ENCODE measurements at regions not wholly inside any gene's neighbourhood (a gene's known extent, or its start where the extent isn't known, plus 50 kb on each side); places are given as distances from the start of the nearest gene placed in this dataset.

DNA sequence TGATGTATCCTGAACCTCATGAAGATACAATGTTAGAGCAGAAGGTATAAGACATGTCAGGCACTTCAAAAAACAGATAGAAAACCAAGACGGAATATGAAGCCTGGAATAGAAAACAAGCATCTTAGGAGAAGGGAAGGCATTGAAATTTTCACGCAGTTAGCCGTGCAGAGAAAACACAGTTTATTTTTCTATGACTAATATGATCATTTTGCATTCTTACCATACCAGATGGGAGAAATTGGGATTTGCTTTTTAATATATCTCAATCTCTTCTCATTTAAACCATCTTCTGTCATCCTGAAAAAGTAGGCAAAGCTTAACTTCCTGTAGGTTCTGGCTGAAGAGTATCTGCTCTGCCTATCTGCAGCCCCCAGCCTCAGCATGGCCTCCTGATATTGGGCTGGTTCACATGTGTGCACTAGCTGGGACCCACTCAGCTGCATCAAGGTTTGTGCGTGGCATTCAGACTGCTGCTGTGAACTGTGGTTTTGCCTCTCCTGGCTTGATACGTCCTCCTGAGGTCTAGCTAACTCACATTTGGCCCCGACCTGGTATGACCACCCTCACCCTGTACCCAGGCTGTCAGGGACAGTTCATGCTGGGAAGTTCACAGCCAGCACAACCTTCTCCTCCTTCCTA lies 392.5 kb upstream of the SASH1 start:
- Histone ChIP-seq H3K27me3 (no peaks in the 10 kb centered on the region), H3K4me1 (peaks cover 0 to 9% (median 0%) of the 10 kb centered on the region in 9 donors), H3K27ac (peak overlapping the region in 1 of 10 donors; percentile 22), H3K9me3 (peaks cover 0 to 4% (median 0%) of the 10 kb centered on the region in 11 donors), H3K36me3 (no peaks in the 10 kb centered on the region), H3K4me3 (no peak overlapping the region)
- DNase-seq (no peak), ATAC-seq (peak in 1 of 8 donors; percentile 22)
- intact Hi-C loops (cut with DNase I), result no loop called here
- 77 to 86% methylated on average over 6 of the region's 6 CpGs for WGBS, 2 donors
- TF ChIP-seq, protein P1, sequence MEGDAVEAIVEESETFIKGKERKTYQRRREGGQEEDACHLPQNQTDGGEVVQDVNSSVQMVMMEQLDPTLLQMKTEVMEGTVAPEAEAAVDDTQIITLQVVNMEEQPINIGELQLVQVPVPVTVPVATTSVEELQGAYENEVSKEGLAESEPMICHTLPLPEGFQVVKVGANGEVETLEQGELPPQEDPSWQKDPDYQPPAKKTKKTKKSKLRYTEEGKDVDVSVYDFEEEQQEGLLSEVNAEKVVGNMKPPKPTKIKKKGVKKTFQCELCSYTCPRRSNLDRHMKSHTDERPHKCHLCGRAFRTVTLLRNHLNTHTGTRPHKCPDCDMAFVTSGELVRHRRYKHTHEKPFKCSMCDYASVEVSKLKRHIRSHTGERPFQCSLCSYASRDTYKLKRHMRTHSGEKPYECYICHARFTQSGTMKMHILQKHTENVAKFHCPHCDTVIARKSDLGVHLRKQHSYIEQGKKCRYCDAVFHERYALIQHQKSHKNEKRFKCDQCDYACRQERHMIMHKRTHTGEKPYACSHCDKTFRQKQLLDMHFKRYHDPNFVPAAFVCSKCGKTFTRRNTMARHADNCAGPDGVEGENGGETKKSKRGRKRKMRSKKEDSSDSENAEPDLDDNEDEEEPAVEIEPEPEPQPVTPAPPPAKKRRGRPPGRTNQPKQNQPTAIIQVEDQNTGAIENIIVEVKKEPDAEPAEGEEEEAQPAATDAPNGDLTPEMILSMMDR (IDR thresholded peaks at IDR 0.05), result no peak

DNA sequence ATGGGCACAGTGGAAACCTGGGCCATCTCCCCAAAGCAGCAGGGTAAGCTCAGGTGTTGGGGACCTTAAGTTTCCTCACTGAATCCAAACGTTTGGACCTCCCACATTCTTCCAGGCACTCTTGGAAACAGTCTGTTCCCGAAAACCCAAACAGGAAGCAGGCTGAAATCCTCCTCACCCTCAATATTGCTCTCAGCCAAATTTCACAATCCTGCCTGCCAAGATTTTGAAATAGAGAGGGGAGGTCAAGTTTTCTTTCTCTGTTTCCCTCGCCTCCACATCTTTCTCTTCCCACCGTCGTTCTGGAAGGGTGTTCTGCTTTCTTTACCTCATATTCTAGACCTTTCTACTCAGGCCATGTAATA lies 392.0 kb upstream of the SASH1 start:
- H3K4me3 ChIP-seq, result no peak overlapping the region

DNA sequence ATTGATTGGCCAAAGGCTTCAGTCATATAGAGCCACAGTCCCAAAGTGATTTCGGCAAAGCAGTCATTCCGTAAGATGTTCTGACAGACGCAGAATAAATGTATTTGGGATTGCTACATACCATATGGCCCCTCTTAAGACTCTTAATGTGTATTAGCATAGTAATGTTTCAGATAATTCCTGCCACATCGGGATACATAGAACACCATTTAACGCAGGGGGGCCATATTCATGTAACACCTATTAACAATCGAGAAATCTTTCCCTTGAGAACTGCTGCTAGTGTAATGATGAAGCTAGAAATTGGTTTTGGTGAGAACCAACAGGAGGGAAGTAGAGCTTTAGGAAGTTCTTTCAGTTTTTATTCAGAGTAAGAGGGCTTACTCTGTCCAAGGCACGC lies 390.9 kb upstream of the SASH1 start:
- no peaks in the 10 kb centered on the region for H3K9me3 ChIP-seq
- intact Hi-C loops (cut with DNase I), result no loop called here
- TF ChIP-seq, protein P1 (IDR thresholded peaks at IDR 0.05), result no peak
- no peaks in the 10 kb centered on the region for H3K27me3 ChIP-seq
- H3K4me1 ChIP-seq, result peaks cover 0 to 9% (median 0%) of the 10 kb centered on the region in 9 donors
- no peak overlapping the region for H3K27ac ChIP-seq
- no peak overlapping the region for H3K4me3 ChIP-seq
- WGBS, 2 donors, result 94 to 98% methylated on average over 7 of the region's 7 CpGs
- no peak for DNase-seq
- ATAC-seq, result no peak
- H3K36me3 ChIP-seq, result no peaks in the 10 kb centered on the region

More for the DNA sequence above, 392.0 kb upstream of the SASH1 start:
- intact Hi-C loops (cut with DNase I), result no loop called here
- WGBS, 2 donors, result 33 to 53% methylated on average over 5 of the region's 5 CpGs
- peak in 1 of 2 donors; percentile 9 for DNase-seq
- peak overlapping the region in 1 of 10 donors; percentile 22 for H3K27ac ChIP-seq
- H3K27me3 ChIP-seq, result no peaks in the 10 kb centered on the region
- H3K36me3 ChIP-seq, result no peaks in the 10 kb centered on the region
- peak in 6 of 8 donors; percentile 18 to 75 (median 49) for ATAC-seq
- no peaks in the 10 kb centered on the region for H3K9me3 ChIP-seq
- H3K4me1 ChIP-seq, result peaks cover 0 to 9% (median 0%) of the 10 kb centered on the region in 9 donors
- TF ChIP-seq, protein P1 (IDR thresholded peaks at IDR 0.05), result no peak

DNA sequence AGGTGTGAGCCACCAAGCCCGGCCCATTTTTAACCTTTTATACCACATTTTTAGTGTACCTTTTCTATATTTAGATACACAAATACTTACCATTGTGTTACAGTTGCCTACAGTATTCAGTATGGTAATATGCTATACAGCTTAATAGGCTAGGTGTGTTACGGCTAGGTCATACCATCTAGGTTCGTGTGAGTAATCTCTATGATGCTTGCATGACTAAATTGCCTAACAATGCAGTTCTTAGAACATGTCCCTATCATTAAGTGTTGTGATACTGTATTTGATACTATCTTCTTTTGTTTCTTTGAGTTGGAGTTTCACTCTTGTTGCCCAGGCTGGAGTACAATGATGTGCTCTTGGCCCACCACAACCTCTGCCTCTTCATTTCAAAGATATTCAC lies 387.7 kb upstream of the SASH1 start:
- TF ChIP-seq, protein P1 (IDR thresholded peaks at IDR 0.05), result no peak
- DNase-seq, result no peak
- Histone ChIP-seq H3K4me3 (no peak overlapping the region), H3K27ac (no peak overlapping the region), H3K9me3 (no peaks in the 10 kb centered on the region), H3K36me3 (no peaks in the 10 kb centered on the region), H3K4me1 (peaks cover 0 to 9% (median 0%) of the 10 kb centered on the region in 9 donors), H3K27me3 (no peaks in the 10 kb centered on the region)
- no peak for ATAC-seq
- WGBS, 2 donors, result 95 to 96% methylated on average over 3 of the region's 3 CpGs
- intact Hi-C loops (cut with DNase I), result no loop called here

Measured in heart right ventricle (tissue), 16 donors.